Panc1 (cell line): ENCODE measurements at regions not wholly inside any gene's neighbourhood (a gene's known extent, or its start where the extent isn't known, plus 50 kb on each side); places are given as distances from the start of the nearest gene placed in this dataset.

ENCODE experiments used
- ATAC-seq: fragments of 200-7000 bp; cut with Tn5 transposase; 2 replicates; pipeline ENCODE4 v1.9.1; 2020; ENCODE audit warnings: mild to moderate bottlenecking, moderate library complexity
- BruUV-seq: library from RNA; stranded (reverse); fragments of 400-500 nt; replicated peaks from 2 replicates; lab custom pipeline; 2021; lab: Mats Ljungman, UMichigan
- CTCF ChIA-PET: fragments of 300-600 bp; sonication (Branson Sonifier 250); formaldehyde crosslinking; loops from one replicate; lab custom pipeline; 2022; ENCODE audit warnings: antibody characterized with exemption; lab: Charles Lee
- POLR2A ChIA-PET: fragments of 300-600 bp; sonication (Branson Sonifier 250); formaldehyde crosslinking; loops from one replicate; lab custom pipeline; 2022; ENCODE audit warnings: antibody characterized with exemption; lab: Charles Lee
- DNase-seq: peaks from one replicate; pipeline ENCODE4 v3.0.0-alpha.2; 2010; ENCODE audit warnings: low read depth, low spot score
- H3K27ac ChIP-seq: 2 replicates; pipeline ENCODE4 v1.5.1; 2011; ENCODE audit warnings: mild to moderate bottlenecking, low read length, inconsistent platforms
- H3K27me3 ChIP-seq: fragments of 200-500 bp; sonication (Bioruptor generic); 2 replicates; pipeline ENCODE4 v1.6.0; 2014; ENCODE audit warnings: low read length, inconsistent platforms; ENCODE audit not compliant: control insufficient read depth, insufficient read depth
- H3K36me3 ChIP-seq: fragments of 200-500 bp; sonication (Bioruptor generic); 2 replicates; pipeline ENCODE4 v1.5.1; 2014; ENCODE audit warnings: inconsistent platforms, mild to moderate bottlenecking, low read length, moderate library complexity; ENCODE audit not compliant: control insufficient read depth, insufficient read depth
- H3K4me1 ChIP-seq: 2 replicates; pipeline ENCODE4 v1.5.1; 2011; ENCODE audit warnings: inconsistent platforms, mild to moderate bottlenecking, low read length, moderate library complexity; ENCODE audit not compliant: control insufficient read depth, insufficient read depth
- H3K4me3 ChIP-seq, 2 experiments: 2 replicates each; pipeline ENCODE4 v1.5.1; 2011 to 2012; ENCODE audit warnings: low read depth in 2 of 2, low read length in 2 of 2, mild to moderate bottlenecking in 2 of 2, inconsistent platforms in 1 of 2, moderate library complexity in 1 of 2
- H3K9me3 ChIP-seq: fragments of 200-500 bp; sonication (Bioruptor generic); 2 replicates; pipeline ENCODE4 v1.5.1; 2014; ENCODE audit warnings: low read depth, mild to moderate bottlenecking, inconsistent platforms, low read length, moderate library complexity; ENCODE audit not compliant: control insufficient read depth, insufficient read depth
- CTCF ChIP-seq: fragments of 450-650 bp; IDR thresholded peaks from 2 replicates; pipeline ENCODE4 v1.5.1; 2017; ENCODE audit warnings: mild to moderate bottlenecking
- POLR2AphosphoS5 ChIP-seq: IDR thresholded peaks from 2 replicates; pipeline ENCODE4 v1.6.1; 2012; ENCODE audit warnings: mild to moderate bottlenecking, low read depth, low read length, moderate library complexity
- REST ChIP-seq, 2 experiments: IDR thresholded peaks; 2 replicates each; pipeline ENCODE4 v1.6.1; 2011 to 2012; ENCODE audit warnings: low read depth in 2 of 2, control low read depth in 1 of 2, low read length in 1 of 2, mild to moderate bottlenecking in 1 of 2, moderate library complexity in 1 of 2; ENCODE audit not compliant: insufficient read depth in 1 of 2
- SIN3A ChIP-seq: IDR thresholded peaks from 2 replicates; pipeline ENCODE4 v1.6.1; 2012; ENCODE audit warnings: low read depth, mild to moderate bottlenecking, low read length, moderate library complexity, borderline replicate concordance; ENCODE audit not compliant: insufficient read depth
- TCF7L2 ChIP-seq: IDR thresholded peaks from 2 replicates; pipeline ENCODE4 v1.6.1; 2011; ENCODE audit warnings: mild to moderate bottlenecking, low read depth, low read length, inconsistent platforms
- in situ Hi-C: cut with HindIII; loops from 2 replicates; pipeline ENCODE4 v1.10.0; 2016; ENCODE audit warnings: low sequenced_read_pairs, low pct_unique_long_range_greater_than_20kb
- intact Hi-C: fragments of 100-400 bp; cut with micrococcal nuclease; formaldehyde crosslinking; loops from one replicate; pipeline ENCODE4 v1.10.0; 2022; ENCODE audit not compliant: unreplicated experiment

GRCh38 chr17:14940938-14941265, 324.2 kb downstream of the PMP22 start:
- DNase-seq (no peak), ATAC-seq (no peak)
- Histone ChIP-seq H3K9me3 (no peaks in the 10 kb centered on the region), H3K4me1 (no peaks in the 10 kb centered on the region), H3K4me3 (no peak overlapping the region), H3K27me3 (no peaks in the 10 kb centered on the region), H3K27ac (no peak overlapping the region), H3K36me3 (no peaks in the 10 kb centered on the region)
- ChIA-PET POLR2A (no interaction called here), CTCF (no interaction called here)
- TF ChIP-seq POLR2AphosphoS5 (no peak), REST (IDR thresholded peaks at IDR 0.05; ENCODE audit: insufficient read depth in 1 of 2, low read depth in 2 of 2, low read length in 1 of 2) (no peak), SIN3A (no peak), TCF7L2 (no peak), CTCF (no peak)
- intact Hi-C loops (no loop called here), in situ Hi-C loops (no loop called here)
- no TSS peak for BruUV-seq

- in situ Hi-C loops (no loop called here), intact Hi-C loops (no loop called here)
- H3K27ac ChIP-seq: no peak overlapping the region
- TF ChIP-seq REST (IDR thresholded peaks at IDR 0.05; ENCODE audit: insufficient read depth in 1 of 2, low read depth in 2 of 2, low read length in 1 of 2): no peak
- TF ChIP-seq POLR2AphosphoS5: no peak
- no peak for TF ChIP-seq CTCF
- TF ChIP-seq TCF7L2: no peak
- TF ChIP-seq SIN3A: no peak
- H3K9me3 ChIP-seq: no peaks in the 10 kb centered on the region
- DNase-seq (no peak), ATAC-seq (no peak)
- no peaks in the 10 kb centered on the region for H3K36me3 ChIP-seq
- no peaks in the 10 kb centered on the region for H3K4me1 ChIP-seq
- H3K4me3 ChIP-seq: no peak overlapping the region
- BruUV-seq: no TSS peak
- ChIA-PET POLR2A (no interaction called here), CTCF (no interaction called here)
- H3K27me3 ChIP-seq: no peaks in the 10 kb centered on the region
Observed at GRCh38 chr17:14940108-14940937, 324.8 kb downstream of the PMP22 start.
